PC-3 (cell line): ENCODE measurements at regions not wholly inside any gene's neighbourhood (a gene's known extent, or its start where the extent isn't known, plus 50 kb on each side); places are given as distances from the start of the nearest gene placed in this dataset.

Source experiments
- EZH2phosphoT487 ChIP-seq: fragments of 300-600 bp; sonication (generic); IDR thresholded peaks from 2 replicates; pipeline ENCODE4 v1.6.1; 2018; ENCODE audit warnings: mild to moderate bottlenecking, antibody characterized with exemption, low read length, borderline replicate concordance
- TF ChIP-seq, protein P1 (sequence below): fragments of 300-600 bp; sonication (generic); conservative IDR thresholded peaks from 2 replicates; pipeline ENCODE4 v1.5.1; 2017; ENCODE audit warnings: antibody characterized with exemption, low read depth, mild to moderate bottlenecking, low read length

DNA sequence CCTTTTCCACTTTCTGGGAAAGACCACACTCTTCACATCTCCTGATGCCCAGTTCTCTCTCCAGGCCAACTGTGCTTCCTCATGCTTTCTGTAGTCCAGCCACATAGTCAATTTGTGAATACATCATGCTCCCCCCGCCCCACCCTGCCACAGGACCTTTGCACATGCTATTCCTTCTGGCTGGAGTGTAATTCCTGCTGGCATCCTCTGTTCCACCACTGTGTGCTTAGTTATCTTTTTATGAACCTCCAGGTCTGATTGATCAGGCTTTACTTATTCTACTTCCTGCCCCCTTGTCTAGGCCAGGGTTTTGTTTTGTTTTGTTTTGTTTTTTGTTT lies 372.6 kb upstream of the RIOK2 start:
- no peak for TF ChIP-seq EZH2phosphoT487
- TF ChIP-seq, protein P1, sequence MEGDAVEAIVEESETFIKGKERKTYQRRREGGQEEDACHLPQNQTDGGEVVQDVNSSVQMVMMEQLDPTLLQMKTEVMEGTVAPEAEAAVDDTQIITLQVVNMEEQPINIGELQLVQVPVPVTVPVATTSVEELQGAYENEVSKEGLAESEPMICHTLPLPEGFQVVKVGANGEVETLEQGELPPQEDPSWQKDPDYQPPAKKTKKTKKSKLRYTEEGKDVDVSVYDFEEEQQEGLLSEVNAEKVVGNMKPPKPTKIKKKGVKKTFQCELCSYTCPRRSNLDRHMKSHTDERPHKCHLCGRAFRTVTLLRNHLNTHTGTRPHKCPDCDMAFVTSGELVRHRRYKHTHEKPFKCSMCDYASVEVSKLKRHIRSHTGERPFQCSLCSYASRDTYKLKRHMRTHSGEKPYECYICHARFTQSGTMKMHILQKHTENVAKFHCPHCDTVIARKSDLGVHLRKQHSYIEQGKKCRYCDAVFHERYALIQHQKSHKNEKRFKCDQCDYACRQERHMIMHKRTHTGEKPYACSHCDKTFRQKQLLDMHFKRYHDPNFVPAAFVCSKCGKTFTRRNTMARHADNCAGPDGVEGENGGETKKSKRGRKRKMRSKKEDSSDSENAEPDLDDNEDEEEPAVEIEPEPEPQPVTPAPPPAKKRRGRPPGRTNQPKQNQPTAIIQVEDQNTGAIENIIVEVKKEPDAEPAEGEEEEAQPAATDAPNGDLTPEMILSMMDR: no peak
